ENCODE measurements at regions not wholly inside any gene's neighbourhood (a gene's known extent, or its start where the extent isn't known, plus 50 kb on each side); places are given as distances from the start of the nearest gene placed in this dataset.

- TF ChIP-seq EP300 (IDR thresholded peaks at IDR 0.05) (no peak), CTCF (IDR thresholded peaks at IDR 0.05) (no peak)
Measured at GRCh38 chr7:38002689-38003088, 82.2 kb downstream of the EPDR1 start.
